ENCODE measurements at regions not wholly inside any gene's neighbourhood (a gene's known extent, or its start where the extent isn't known, plus 50 kb on each side); places are given as distances from the start of the nearest gene placed in this dataset.

- Histone ChIP-seq H3K4me1 (ENCODE audit: insufficient read depth, low read length) (no peaks in the 10 kb centered on the region), H3K36me3 (replicated peaks in 1 of 2; ENCODE audit: control insufficient read depth in 1 of 2, insufficient read depth in 2 of 2, low read length in 2 of 2) (no peaks in the 10 kb centered on the region), H3K27ac (ENCODE audit: extremely low read length, insufficient read depth, low read length) (no peak overlapping the region), H3K79me2 (ENCODE audit: insufficient read depth, low read length) (no peaks in the 10 kb centered on the region), H4K20me1 (ENCODE audit: insufficient read depth, low read length) (no peaks in the 10 kb centered on the region), H3K27me3 (ENCODE audit: control insufficient read depth in 1 of 2, insufficient read depth in 2 of 2, low read length in 2 of 2) (no peaks in the 10 kb centered on the region), H3K4me2 (ENCODE audit: low read depth, low read length) (no peak overlapping the region), H2AFZ (ENCODE audit: low read length) (no peak overlapping the region), H3K9ac (ENCODE audit: insufficient read depth, low read depth, low read length) (no peak overlapping the region), H3K4me3 (replicated peaks in 1 of 3; ENCODE audit: insufficient read depth in 1 of 3, low read depth in 2 of 3, low read length in 3 of 3) (no peak overlapping the region), H3K9me3 (ENCODE audit: low read length) (no peaks in the 10 kb centered on the region)
- DNase-seq (ENCODE audit: low spot score) (no peak), FAIRE-seq (no peak), ATAC-seq (no peak)
- in situ Hi-C loops (cut with HindIII; ENCODE audit: extremely low pct_ligation_motif_present, low pct_unique_long_range_greater_than_20kb), result no loop called here
- BruUV-seq (replicated peaks), result no TSS peak
- WGBS (ENCODE audit: low lambda C conversion rate), result 7% methylated on average over 3 of the region's 3 CpGs
- intact Hi-C loops (cut with micrococcal nuclease; ENCODE audit: unreplicated experiment), result no loop called here
- ChIA-PET POLR2A (no interaction called here), CTCF (ENCODE audit: low intra/inter-chr PET ratio, low total read pairs) (no interaction called here)
- TF ChIP-seq GRHL1 (CRISPR knock-in tag; conservative IDR thresholded peaks at IDR 0.05) (no peak), ZNF3 (CRISPR knock-in tag; IDR thresholded peaks at IDR 0.05) (no peak), HES4 (CRISPR knock-in tag; IDR thresholded peaks at IDR 0.05; ENCODE audit: borderline replicate concordance) (no peak), SMARCC2 (IDR thresholded peaks at IDR 0.05) (no peak), TSC22D2 (CRISPR knock-in tag; IDR thresholded peaks at IDR 0.05; ENCODE audit: borderline replicate concordance) (no peak), ZNF672 (CRISPR knock-in tag; IDR thresholded peaks at IDR 0.05) (no peak), ARID5B (CRISPR knock-in tag; IDR thresholded peaks at IDR 0.05) (no peak), THAP8 (CRISPR knock-in tag; IDR thresholded peaks at IDR 0.05; ENCODE audit: borderline replicate concordance) (no peak), NONO (IDR thresholded peaks at IDR 0.05) (no peak), NONO (CRISPR knock-in tag; conservative IDR thresholded peaks at IDR 0.05) (no peak), HMG20B (CRISPR knock-in tag; conservative IDR thresholded peaks at IDR 0.05) (no peak), CBX5 (CRISPR knock-in tag; IDR thresholded peaks at IDR 0.05; ENCODE audit: borderline replicate concordance) (no peak), ZSCAN22 (CRISPR knock-in tag; IDR thresholded peaks at IDR 0.05) (no peak), TAF1 (CRISPR knock-in tag; IDR thresholded peaks at IDR 0.05) (no peak), MLLT10 (CRISPR knock-in tag; IDR thresholded peaks at IDR 0.05) (no peak), SP1 (IDR thresholded peaks at IDR 0.05) (no peak), SP1 (CRISPR knock-in tag; IDR thresholded peaks at IDR 0.05) (no peak), ZNF691 (CRISPR knock-in tag; IDR thresholded peaks at IDR 0.05; ENCODE audit: borderline replicate concordance, low read depth) (no peak)
Observed at GRCh38 chr21:35697321-35697808, 363.0 kb downstream of the SETD4 start.

Measured in HepG2 (cell line).